ENCODE measurements at regions not wholly inside any gene's neighbourhood (a gene's known extent, or its start where the extent isn't known, plus 50 kb on each side); places are given as distances from the start of the nearest gene placed in this dataset.

DNA sequence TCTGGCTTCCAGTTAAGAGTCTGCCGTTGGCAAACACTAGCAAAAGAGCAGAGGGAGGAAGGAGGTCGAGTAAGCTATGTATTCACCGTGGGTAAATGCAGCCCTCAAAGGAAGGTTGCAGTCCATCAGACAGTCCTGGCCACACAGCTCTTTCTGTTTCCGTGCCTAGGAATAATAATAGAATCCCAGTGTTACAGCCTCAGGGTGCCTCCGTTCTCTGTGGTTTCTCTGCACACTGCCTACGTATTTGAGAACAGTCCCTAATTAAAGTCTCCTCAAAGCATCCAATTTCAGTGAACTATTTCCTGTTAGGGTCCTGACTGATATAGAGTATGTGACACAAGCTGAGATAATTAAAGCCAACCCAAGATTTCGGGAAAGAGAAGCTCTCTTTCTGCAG is 176.7 kb downstream of the GPAM start:
- no peak overlapping the region for H4K8ac ChIP-seq (ENCODE audit: extremely low read depth, insufficient read depth, low read length)
- no peak overlapping the region for H2AK5ac ChIP-seq (ENCODE audit: low read depth, low read length)
- POLR2A ChIA-PET (ENCODE audit: partially characterized antibody), result no interaction called here
- H3K79me1 ChIP-seq (ENCODE audit: low read depth, low read length), result no peaks in the 10 kb centered on the region
- H3K4me1 ChIP-seq (replicated peaks in 1 of 4; ENCODE audit: control insufficient read depth in 3 of 4, insufficient read depth in 4 of 4, low read length in 3 of 4), result no peaks in the 10 kb centered on the region; a peak in 1 of 7 replicates
- FAIRE-seq (no peak), DNase-seq (ENCODE audit: low read depth in 1 of 2, low spot score in 2 of 2) (no peak)
- no peaks in the 10 kb centered on the region for H3K9me3 ChIP-seq (ENCODE audit: insufficient read depth in 2 of 2, low read depth in 1 of 2, low read length in 1 of 2)
- no peaks in the 10 kb centered on the region for H3K36me3 ChIP-seq (ENCODE audit: control insufficient read depth in 2 of 4, insufficient read depth in 4 of 4, low read length in 3 of 4)
- no peak overlapping the region for H3K27ac ChIP-seq (ENCODE audit: low read depth, low read length)
- H3K79me2 ChIP-seq (ENCODE audit: control insufficient read depth in 1 of 2, insufficient read depth in 2 of 2, low read length in 2 of 2), result no peaks in the 10 kb centered on the region
- no peaks in the 10 kb centered on the region for H4K20me1 ChIP-seq (replicated peaks in 1 of 2; ENCODE audit: control insufficient read depth in 1 of 2, insufficient read depth in 2 of 2, low read length in 2 of 2)
- H2BK5ac ChIP-seq (ENCODE audit: low read depth, low read length), result no peak overlapping the region
- no peak overlapping the region for H3K14ac ChIP-seq (ENCODE audit: insufficient read length)
- H2BK15ac ChIP-seq (ENCODE audit: low read length), result no peak overlapping the region
- CTCF ChIA-PET (ENCODE audit: partially characterized antibody), result interaction anchor here (0.9 to 1.4 kb wide), 5 partner anchors 16 to 268 kb away, joined by 3 to 5 read pairs (median 4); no protein-coding TSS in a partner anchor
- H2BK20ac ChIP-seq (ENCODE audit: low read length), result no peak overlapping the region
- WGBS, 2 experiments (ENCODE audit: extremely low coverage in 1 of 2, insufficient coverage in 1 of 2, insufficient read length in 1 of 2, insufficient replicate concordance in 2 of 2, low coverage in 1 of 2, low lambda C conversion rate in 2 of 2, missing lambda C conversion rate in 1 of 2), result 86% methylated on average over 7 of the region's 7 CpGs; no CpG with 5 or more reads in 1 of the 2 experiments
- no peak overlapping the region for H3K4me3 ChIP-seq (ENCODE audit: extremely low read depth in 1 of 4, insufficient read depth in 2 of 4, low read depth in 3 of 4, low read length in 4 of 4)
- H3K23me2 ChIP-seq (ENCODE audit: low read depth, low read length), result no peaks in the 10 kb centered on the region
- H4K91ac ChIP-seq (replicated peaks; ENCODE audit: insufficient read length, low read length), result no peak overlapping the region
- H3K4ac ChIP-seq (replicated peaks; ENCODE audit: insufficient read length, low read depth, low read length), result no peak overlapping the region
- no peak overlapping the region for H2BK12ac ChIP-seq (ENCODE audit: low read depth, low read length)
- no peak overlapping the region for H3K56ac ChIP-seq (replicated peaks; ENCODE audit: insufficient read length, low read depth, low read length)
- H3K27me3 ChIP-seq (replicated peaks in 1 of 4; ENCODE audit: control insufficient read depth in 3 of 4, extremely low read depth in 1 of 4, insufficient read depth in 3 of 4, low read length in 3 of 4), result no peaks in the 10 kb centered on the region; a peak in 1 of 7 replicates
- H2AFZ ChIP-seq (ENCODE audit: low read length), result peak overlapping the region; percentile 72; the same call in 1 of the 2 replicates
- no peak overlapping the region for H3K23ac ChIP-seq (ENCODE audit: insufficient read length)
- no peak overlapping the region for H4K5ac ChIP-seq (ENCODE audit: insufficient read length, low read depth, low read length)
- no peak overlapping the region for H3K4me2 ChIP-seq (ENCODE audit: insufficient read depth in 1 of 2, low read depth in 2 of 2, low read length in 2 of 2)
- H3K18ac ChIP-seq (ENCODE audit: extremely low read depth, low read length), result no peak overlapping the region
- H3K9ac ChIP-seq (replicated peaks in 1 of 4; ENCODE audit: extremely low read depth in 1 of 4, low read depth in 3 of 4, low read length in 3 of 4), result no peak overlapping the region
- no peak overlapping the region for H2BK120ac ChIP-seq (replicated peaks; ENCODE audit: low read depth, low read length)
- TF ChIP-seq GTF2F1 (IDR thresholded peaks at IDR 0.05; ENCODE audit: borderline replicate concordance, low read depth, low read length) (no peak), TCF12 (IDR thresholded peaks at IDR 0.05; ENCODE audit: low read depth, low read length) (no peak), ASH2L (IDR thresholded peaks at IDR 0.05; ENCODE audit: low read length) (no peak), YY1 (IDR thresholded peaks at IDR 0.05; ENCODE audit: low read depth, low read length) (no peak), TBP (IDR thresholded peaks at IDR 0.05; ENCODE audit: low read depth, low read length) (no peak), CTBP2 (IDR thresholded peaks at IDR 0.05; ENCODE audit: borderline replicate concordance, insufficient read depth, insufficient read length, low read length) (no peak), CHD1 (IDR thresholded peaks at IDR 0.05; ENCODE audit: low read depth, low read length) (no peak)
- TF ChIP-seq, protein P1, sequence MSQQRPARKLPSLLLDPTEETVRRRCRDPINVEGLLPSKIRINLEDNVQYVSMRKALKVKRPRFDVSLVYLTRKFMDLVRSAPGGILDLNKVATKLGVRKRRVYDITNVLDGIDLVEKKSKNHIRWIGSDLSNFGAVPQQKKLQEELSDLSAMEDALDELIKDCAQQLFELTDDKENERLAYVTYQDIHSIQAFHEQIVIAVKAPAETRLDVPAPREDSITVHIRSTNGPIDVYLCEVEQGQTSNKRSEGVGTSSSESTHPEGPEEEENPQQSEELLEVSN (IDR thresholded peaks at IDR 0.05), result no peak
- TF ChIP-seq, protein P2, sequence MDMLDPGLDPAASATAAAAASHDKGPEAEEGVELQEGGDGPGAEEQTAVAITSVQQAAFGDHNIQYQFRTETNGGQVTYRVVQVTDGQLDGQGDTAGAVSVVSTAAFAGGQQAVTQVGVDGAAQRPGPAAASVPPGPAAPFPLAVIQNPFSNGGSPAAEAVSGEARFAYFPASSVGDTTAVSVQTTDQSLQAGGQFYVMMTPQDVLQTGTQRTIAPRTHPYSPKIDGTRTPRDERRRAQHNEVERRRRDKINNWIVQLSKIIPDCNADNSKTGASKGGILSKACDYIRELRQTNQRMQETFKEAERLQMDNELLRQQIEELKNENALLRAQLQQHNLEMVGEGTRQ (IDR thresholded peaks at IDR 0.05; ENCODE audit: low read length), result no peak
- TF ChIP-seq, protein P3, sequence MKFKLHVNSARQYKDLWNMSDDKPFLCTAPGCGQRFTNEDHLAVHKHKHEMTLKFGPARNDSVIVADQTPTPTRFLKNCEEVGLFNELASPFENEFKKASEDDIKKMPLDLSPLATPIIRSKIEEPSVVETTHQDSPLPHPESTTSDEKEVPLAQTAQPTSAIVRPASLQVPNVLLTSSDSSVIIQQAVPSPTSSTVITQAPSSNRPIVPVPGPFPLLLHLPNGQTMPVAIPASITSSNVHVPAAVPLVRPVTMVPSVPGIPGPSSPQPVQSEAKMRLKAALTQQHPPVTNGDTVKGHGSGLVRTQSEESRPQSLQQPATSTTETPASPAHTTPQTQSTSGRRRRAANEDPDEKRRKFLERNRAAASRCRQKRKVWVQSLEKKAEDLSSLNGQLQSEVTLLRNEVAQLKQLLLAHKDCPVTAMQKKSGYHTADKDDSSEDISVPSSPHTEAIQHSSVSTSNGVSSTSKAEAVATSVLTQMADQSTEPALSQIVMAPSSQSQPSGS (IDR thresholded peaks at IDR 0.05; ENCODE audit: low read length), result no peak
- TF ChIP-seq, protein P4, sequence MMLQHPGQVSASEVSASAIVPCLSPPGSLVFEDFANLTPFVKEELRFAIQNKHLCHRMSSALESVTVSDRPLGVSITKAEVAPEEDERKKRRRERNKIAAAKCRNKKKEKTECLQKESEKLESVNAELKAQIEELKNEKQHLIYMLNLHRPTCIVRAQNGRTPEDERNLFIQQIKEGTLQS (IDR thresholded peaks at IDR 0.05; ENCODE audit: insufficient read depth, low read depth, low read length), result no peak

All from H1 (cell line).